ENCODE measurements at regions not wholly inside any gene's neighbourhood (a gene's known extent, or its start where the extent isn't known, plus 50 kb on each side); places are given as distances from the start of the nearest gene placed in this dataset.

- Histone ChIP-seq H3K27ac (ENCODE audit: low read depth, low read length) (no peak overlapping the region), H3K27me3 (ENCODE audit: low read length) (no peaks in the 10 kb centered on the region), H3K4me2 (ENCODE audit: low read depth, low read length, poor library complexity, severe bottlenecking) (no peak overlapping the region), H4K20me1 (ENCODE audit: low read depth, low read length) (no peaks in the 10 kb centered on the region), H2AFZ (ENCODE audit: low read depth, low read length, severe bottlenecking) (no peak overlapping the region), H3K36me3 (ENCODE audit: low read length) (no peaks in the 10 kb centered on the region), H3K79me2 (ENCODE audit: insufficient read depth, low read length) (no peaks in the 10 kb centered on the region), H3K9me3 (ENCODE audit: insufficient read depth, low read length) (no peaks in the 10 kb centered on the region), H3K9me2 (replicated peaks; ENCODE audit: insufficient read depth, low read length) (no peaks in the 10 kb centered on the region), H3K9ac (ENCODE audit: low read length) (no peak overlapping the region), H3K4me3 (ENCODE audit: insufficient read depth, low read length, poor library complexity, severe bottlenecking) (no peak overlapping the region), H3F3A (ENCODE audit: insufficient read depth) (no peaks in the 10 kb centered on the region)
- TF ChIP-seq CTCF (IDR thresholded peaks at IDR 0.05; ENCODE audit: insufficient read depth, low read length, poor library complexity, severe bottlenecking) (no peak), EZH2phosphoT487 (conservative IDR thresholded peaks at IDR 0.05; ENCODE audit: low read length) (no peak)
These were observed 511.9 kb upstream of the KLF12 start for GRCh38 chr13:74646091-74646490.

DNA sequence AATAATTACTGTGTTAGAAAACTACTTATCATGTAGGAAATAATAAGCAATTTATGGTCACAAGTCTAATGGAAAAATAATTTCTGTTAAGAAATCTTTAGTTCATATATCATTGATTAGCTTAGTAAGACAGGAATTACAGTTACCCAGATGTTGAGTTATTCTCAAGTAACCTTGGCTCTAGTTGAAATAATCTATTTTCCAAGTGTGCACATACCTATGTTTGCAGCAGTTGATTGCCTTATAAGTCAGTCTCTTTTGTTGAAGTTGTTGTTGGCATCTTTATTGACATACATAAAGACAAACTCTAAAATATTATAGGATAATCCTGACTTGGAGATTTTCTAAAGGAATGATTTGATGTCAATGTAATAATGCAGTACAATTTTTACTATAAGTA, 511.4 kb upstream of the KLF12 start:
- no peaks in the 10 kb centered on the region for H3K27me3 ChIP-seq (ENCODE audit: low read length)
- H3K4me2 ChIP-seq (ENCODE audit: low read depth, low read length, poor library complexity, severe bottlenecking): no peak overlapping the region
- no peak overlapping the region for H3K4me3 ChIP-seq (ENCODE audit: insufficient read depth, low read length, poor library complexity, severe bottlenecking)
- TF ChIP-seq EZH2phosphoT487 (conservative IDR thresholded peaks at IDR 0.05; ENCODE audit: low read length) (no peak), CTCF (IDR thresholded peaks at IDR 0.05; ENCODE audit: insufficient read depth, low read length, poor library complexity, severe bottlenecking) (no peak)
- no peak overlapping the region for H2AFZ ChIP-seq (ENCODE audit: low read depth, low read length, severe bottlenecking)
- no peaks in the 10 kb centered on the region for H3F3A ChIP-seq (ENCODE audit: insufficient read depth)
- no peaks in the 10 kb centered on the region for H4K20me1 ChIP-seq (ENCODE audit: low read depth, low read length)
- H3K9me3 ChIP-seq (ENCODE audit: insufficient read depth, low read length): no peaks in the 10 kb centered on the region
- H3K9ac ChIP-seq (ENCODE audit: low read length): no peak overlapping the region
- H3K9me2 ChIP-seq (replicated peaks; ENCODE audit: insufficient read depth, low read length): no peaks in the 10 kb centered on the region
- no peaks in the 10 kb centered on the region for H3K79me2 ChIP-seq (ENCODE audit: insufficient read depth, low read length)
- no peaks in the 10 kb centered on the region for H3K36me3 ChIP-seq (ENCODE audit: low read length)
- no peak overlapping the region for H3K27ac ChIP-seq (ENCODE audit: low read depth, low read length)

DNA sequence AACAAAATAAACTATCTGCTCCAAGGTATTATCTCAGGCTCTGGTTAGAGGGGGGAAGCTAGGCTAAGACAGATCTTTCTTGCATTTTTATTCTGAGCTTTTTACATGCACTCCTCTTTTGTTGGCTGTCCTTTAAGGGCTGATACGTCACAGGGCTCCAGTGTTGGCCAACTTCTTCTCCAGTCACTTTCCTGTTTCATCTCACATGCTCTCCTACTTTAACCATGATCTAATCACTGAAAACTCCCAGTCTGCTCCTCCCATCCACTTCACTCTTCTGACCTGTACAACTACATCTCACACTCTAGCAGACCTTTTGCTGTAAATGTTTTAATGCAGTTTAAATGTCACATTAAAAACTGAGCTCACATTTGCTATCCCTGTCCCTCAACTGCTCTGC, 510.0 kb upstream of the KLF12 start:
- H2AFZ ChIP-seq (ENCODE audit: low read depth, low read length, severe bottlenecking): no peak overlapping the region
- no peak overlapping the region for H3K4me3 ChIP-seq (ENCODE audit: insufficient read depth, low read length, poor library complexity, severe bottlenecking)
- no peaks in the 10 kb centered on the region for H3K36me3 ChIP-seq (ENCODE audit: low read length)
- no peak overlapping the region for H3K27ac ChIP-seq (ENCODE audit: low read depth, low read length)
- H3F3A ChIP-seq (ENCODE audit: insufficient read depth): no peaks in the 10 kb centered on the region
- H3K27me3 ChIP-seq (ENCODE audit: low read length): no peaks in the 10 kb centered on the region
- H3K79me2 ChIP-seq (ENCODE audit: insufficient read depth, low read length): no peaks in the 10 kb centered on the region
- no peaks in the 10 kb centered on the region for H3K9me2 ChIP-seq (replicated peaks; ENCODE audit: insufficient read depth, low read length)
- no peak overlapping the region for H3K9ac ChIP-seq (ENCODE audit: low read length)
- no peak overlapping the region for H3K4me2 ChIP-seq (ENCODE audit: low read depth, low read length, poor library complexity, severe bottlenecking)
- TF ChIP-seq CTCF (IDR thresholded peaks at IDR 0.05; ENCODE audit: insufficient read depth, low read length, poor library complexity, severe bottlenecking): no peak
- TF ChIP-seq EZH2phosphoT487 (conservative IDR thresholded peaks at IDR 0.05; ENCODE audit: low read length): no peak
- H3K9me3 ChIP-seq (ENCODE audit: insufficient read depth, low read length): no peaks in the 10 kb centered on the region
- no peaks in the 10 kb centered on the region for H4K20me1 ChIP-seq (ENCODE audit: low read depth, low read length)

- H3K79me2 ChIP-seq (ENCODE audit: insufficient read depth, low read length): no peaks in the 10 kb centered on the region
- no peaks in the 10 kb centered on the region for H3F3A ChIP-seq (ENCODE audit: insufficient read depth)
- H3K9me2 ChIP-seq (replicated peaks; ENCODE audit: insufficient read depth, low read length): no peaks in the 10 kb centered on the region
- no peak overlapping the region for H3K9ac ChIP-seq (ENCODE audit: low read length)
- no peaks in the 10 kb centered on the region for H3K9me3 ChIP-seq (ENCODE audit: insufficient read depth, low read length)
- H3K27me3 ChIP-seq (ENCODE audit: low read length): no peaks in the 10 kb centered on the region
- no peaks in the 10 kb centered on the region for H3K36me3 ChIP-seq (ENCODE audit: low read length)
- H4K20me1 ChIP-seq (ENCODE audit: low read depth, low read length): no peaks in the 10 kb centered on the region
- no peak overlapping the region for H3K4me3 ChIP-seq (ENCODE audit: insufficient read depth, low read length, poor library complexity, severe bottlenecking)
- TF ChIP-seq CTCF (IDR thresholded peaks at IDR 0.05; ENCODE audit: insufficient read depth, low read length, poor library complexity, severe bottlenecking): no peak
- no peak for TF ChIP-seq EZH2phosphoT487 (conservative IDR thresholded peaks at IDR 0.05; ENCODE audit: low read length)
- no peak overlapping the region for H3K27ac ChIP-seq (ENCODE audit: low read depth, low read length)
- no peak overlapping the region for H2AFZ ChIP-seq (ENCODE audit: low read depth, low read length, severe bottlenecking)
- no peak overlapping the region for H3K4me2 ChIP-seq (ENCODE audit: low read depth, low read length, poor library complexity, severe bottlenecking)
These were observed 507.4 kb upstream of the KLF12 start for GRCh38 chr13:74641586-74641985.

Data from SU-DHL-6 (cell line).